Fibroblast of mammary gland (primary cell): ENCODE measurements at regions not wholly inside any gene's neighbourhood (a gene's known extent, or its start where the extent isn't known, plus 50 kb on each side); places are given as distances from the start of the nearest gene placed in this dataset.

Experiments used
- DNase-seq: peaks from one replicate; pipeline ENCODE4 v3.0.0-alpha.2; 2010; ENCODE audit warnings: low read depth
- H3K4me3 ChIP-seq: 2 replicates; pipeline ENCODE4 v1.5.1; 2011; ENCODE audit warnings: low read depth, mild to moderate bottlenecking, low read length, moderate library complexity; ENCODE audit not compliant: control insufficient read depth
- TF ChIP-seq, protein P1 (sequence below): conservative IDR thresholded peaks from 2 replicates; pipeline ENCODE4 v1.5.1; 2011; ENCODE audit warnings: low read depth, low read length, inconsistent platforms; ENCODE audit not compliant: control insufficient read depth, insufficient read depth

DNA sequence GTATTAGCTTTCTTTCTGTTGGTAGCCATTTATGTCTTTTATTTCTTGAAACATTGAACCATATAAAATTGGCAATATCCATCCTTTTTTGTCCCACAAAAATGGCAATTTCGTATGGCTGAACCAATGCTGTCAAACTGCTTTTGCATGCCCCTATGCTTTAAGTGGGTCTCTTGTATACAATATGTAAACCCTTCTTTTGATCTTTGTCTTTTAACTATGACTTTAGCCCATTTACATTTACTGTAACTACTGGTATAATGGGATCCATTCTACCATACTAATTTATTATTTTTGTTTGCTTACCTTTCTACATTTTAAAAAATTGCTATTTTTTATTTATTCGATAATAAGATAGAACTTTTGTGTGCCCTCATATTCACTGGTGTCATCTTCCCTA, 93.4 kb downstream of the TENT4A start:
- no peak overlapping the region for H3K4me3 ChIP-seq
- no peak for DNase-seq
- TF ChIP-seq, protein P1, sequence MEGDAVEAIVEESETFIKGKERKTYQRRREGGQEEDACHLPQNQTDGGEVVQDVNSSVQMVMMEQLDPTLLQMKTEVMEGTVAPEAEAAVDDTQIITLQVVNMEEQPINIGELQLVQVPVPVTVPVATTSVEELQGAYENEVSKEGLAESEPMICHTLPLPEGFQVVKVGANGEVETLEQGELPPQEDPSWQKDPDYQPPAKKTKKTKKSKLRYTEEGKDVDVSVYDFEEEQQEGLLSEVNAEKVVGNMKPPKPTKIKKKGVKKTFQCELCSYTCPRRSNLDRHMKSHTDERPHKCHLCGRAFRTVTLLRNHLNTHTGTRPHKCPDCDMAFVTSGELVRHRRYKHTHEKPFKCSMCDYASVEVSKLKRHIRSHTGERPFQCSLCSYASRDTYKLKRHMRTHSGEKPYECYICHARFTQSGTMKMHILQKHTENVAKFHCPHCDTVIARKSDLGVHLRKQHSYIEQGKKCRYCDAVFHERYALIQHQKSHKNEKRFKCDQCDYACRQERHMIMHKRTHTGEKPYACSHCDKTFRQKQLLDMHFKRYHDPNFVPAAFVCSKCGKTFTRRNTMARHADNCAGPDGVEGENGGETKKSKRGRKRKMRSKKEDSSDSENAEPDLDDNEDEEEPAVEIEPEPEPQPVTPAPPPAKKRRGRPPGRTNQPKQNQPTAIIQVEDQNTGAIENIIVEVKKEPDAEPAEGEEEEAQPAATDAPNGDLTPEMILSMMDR, result no peak

DNA sequence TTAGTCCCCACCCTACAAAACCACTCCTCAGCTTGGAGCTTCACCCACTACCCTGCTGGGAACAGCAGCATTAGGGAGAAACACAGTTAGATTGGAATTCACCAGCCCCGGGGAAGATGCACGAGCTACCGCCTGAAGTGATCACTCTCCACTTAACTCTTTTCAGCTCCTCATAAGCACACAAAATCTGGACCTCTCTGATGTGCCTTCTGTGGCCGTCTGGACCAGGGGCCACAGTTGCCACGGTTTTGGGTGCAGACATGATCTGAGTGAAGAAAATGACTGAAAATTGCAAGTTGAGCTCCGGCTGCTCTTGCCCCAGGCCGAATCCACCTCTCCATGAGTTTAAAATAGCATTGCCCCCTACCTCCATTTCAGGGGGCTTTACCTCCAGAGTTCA, 95.2 kb downstream of the TENT4A start:
- TF ChIP-seq, protein P1, result no peak
- no peak overlapping the region for H3K4me3 ChIP-seq
- no peak for DNase-seq

DNA sequence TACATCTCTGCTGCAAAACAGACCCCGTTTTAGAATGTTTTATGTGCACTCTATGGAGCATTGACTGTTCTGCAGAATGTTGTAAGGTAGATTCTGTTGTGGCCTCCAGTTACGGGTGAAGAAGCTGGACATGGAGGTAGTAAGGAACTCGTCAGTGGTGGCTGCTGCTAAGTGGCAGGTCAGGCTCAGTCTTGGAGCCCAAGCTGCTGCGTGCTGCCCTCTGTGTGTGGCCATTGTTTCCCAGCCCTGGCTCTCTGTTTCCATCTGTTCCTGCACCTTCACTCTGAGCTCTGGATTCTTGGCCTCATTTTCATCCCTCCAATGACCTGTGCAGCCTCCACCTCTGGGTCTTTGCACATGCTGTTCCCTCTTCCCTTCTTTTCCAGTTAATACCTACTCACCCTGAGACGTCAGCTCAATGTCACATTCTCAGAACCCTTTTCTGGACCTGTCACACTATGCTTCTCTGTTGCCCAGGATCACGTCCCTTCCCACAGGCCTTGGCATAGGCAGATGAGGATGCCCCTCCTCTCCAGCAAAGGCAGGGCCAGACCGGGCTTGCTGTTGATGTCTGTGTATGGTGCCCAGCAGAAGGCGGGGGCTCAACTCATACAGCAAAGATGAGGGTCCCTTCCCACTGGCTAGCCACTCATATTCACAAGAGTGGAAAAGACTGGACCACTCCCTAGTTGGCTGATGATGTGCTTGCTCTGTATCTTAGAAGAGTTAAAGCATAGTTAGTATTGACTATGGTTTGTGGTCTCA, 97.6 kb downstream of the TENT4A start:
- TF ChIP-seq, protein P1, result no peak
- no peak for DNase-seq
- no peak overlapping the region for H3K4me3 ChIP-seq

DNA sequence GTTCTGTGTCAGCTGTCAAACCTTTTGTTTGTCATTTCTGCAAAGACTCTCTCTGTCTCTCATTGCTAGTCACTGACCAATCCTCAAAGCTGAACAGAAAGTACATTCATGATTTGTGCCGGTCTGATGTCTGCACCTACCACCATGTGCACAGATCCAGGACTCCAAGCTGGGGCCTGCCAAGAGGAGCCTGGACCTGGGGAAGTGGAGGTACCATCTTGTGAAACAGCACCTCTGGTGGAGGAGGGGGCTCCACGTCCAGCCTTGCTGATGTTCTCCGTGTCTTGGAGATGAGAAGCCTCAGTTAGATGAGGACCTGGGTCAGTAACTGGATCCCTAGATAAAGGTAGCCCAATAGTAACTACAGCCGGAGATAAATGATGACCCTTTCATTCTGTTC, 98.9 kb downstream of the TENT4A start:
- TF ChIP-seq, protein P1, result no peak
- no peak overlapping the region for H3K4me3 ChIP-seq
- no peak for DNase-seq

DNA sequence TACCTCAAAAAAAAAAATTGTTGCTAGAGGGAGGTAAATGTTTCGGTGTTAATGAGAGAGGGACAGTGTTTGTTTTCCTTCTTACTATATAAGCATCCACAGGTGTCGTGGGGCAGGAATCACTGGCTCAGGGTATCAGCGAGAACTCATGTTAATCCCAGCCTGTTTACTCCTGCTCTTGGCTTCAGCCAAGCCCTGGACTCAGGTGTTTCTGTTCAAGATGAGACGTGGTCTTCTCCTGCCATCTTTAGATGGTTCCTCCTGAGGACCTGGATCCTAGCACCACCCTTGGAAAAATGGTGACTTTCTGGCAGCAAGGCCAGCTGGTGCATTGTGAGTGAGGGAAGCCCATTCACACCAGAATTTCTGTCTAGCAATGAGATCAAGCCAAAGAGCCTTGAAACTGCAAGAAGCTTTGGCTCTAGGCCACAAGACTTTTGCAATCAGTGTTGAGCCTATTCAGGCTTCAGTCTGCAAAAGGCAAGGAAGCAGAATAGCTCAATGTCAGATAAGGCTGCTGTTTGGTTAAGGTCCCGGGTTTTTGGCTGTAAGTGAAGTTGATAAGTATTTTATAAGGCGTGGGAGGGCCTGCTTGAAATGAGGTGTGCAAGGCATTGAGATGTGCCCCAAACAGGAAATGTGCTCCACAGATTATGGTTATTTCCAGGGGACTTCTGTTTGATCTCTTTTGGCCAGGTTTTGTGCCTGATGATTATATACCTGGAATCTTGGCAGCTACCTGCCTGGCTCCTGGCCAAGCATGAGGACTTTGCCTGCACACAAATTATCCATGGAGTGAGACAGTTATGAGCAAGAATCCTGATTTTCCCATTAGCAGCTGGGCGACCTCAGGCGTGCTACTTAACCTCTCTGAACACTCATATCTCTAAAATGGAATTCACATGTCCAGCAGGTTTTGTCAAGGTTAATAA, 99.8 kb downstream of the TENT4A start:
- TF ChIP-seq, protein P1, result no peak
- DNase-seq, result peak; percentile 40
- no peak overlapping the region for H3K4me3 ChIP-seq

DNA sequence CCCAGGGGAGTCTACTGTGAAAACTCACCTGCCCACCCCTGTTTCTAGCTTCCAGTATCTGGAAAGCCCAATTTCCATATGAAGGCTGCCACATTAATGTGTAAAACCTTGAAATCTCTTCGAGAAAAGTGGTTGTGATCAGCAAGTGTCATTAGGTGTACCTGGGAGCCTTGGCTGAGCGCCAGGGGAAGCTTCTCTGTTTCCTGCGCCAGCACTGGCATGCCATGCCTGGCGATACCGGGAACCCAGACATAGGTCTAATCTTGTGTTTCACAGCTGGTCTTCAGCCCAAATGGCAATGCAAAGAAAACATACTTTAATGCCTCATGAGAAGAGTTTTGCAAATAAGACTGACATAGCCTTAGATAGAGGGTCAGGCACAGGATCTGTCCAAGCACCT, 101.6 kb downstream of the TENT4A start:
- H3K4me3 ChIP-seq, result no peak overlapping the region
- TF ChIP-seq, protein P1, result no peak
- no peak for DNase-seq
